HG03108 (cell line): ENCODE measurements at regions not wholly inside any gene's neighbourhood (a gene's known extent, or its start where the extent isn't known, plus 50 kb on each side); places are given as distances from the start of the nearest gene placed in this dataset.
"Not testable (repeated sequence)": the region's sequence is repeated elsewhere in the genome, so short reads cannot be mapped to it uniquely, and the experiment has no call there.

Experiments
- ATAC-seq: cut with Tn5 transposase; IDR thresholded peaks from one replicate; pipeline ENCODE4 v1.9.1; 2021; ENCODE audit warnings: moderate library complexity; ENCODE audit not compliant: unreplicated experiment

- ATAC-seq: no peak
Measured at GRCh38 chr1:103469801-103470200, 55.7 kb upstream of the RNPC3 start.

DNA sequence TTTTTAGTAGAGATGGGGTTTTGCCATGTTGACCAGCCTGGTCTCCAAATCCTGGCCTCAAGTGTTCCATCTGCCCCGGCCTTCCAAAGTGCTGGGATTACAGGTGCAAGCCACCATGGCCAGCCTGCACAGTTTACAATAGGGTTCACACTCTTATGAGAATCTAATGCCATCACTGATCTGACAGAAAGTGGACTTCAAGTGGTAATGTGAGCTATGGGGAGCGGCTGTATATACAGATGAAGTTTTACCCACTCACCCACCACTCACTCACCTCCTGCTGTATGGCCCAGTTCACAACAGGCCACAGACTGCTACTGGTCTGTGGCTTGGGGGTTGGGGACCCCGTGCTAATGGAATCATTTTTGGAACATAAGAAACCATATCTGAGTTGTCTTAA, 58.4 kb upstream of the RNPC3 start:
- no peak for ATAC-seq

- ATAC-seq: no peak
Measured at GRCh38 chr1:103461161-103462105, 64.1 kb upstream of the RNPC3 start.

DNA sequence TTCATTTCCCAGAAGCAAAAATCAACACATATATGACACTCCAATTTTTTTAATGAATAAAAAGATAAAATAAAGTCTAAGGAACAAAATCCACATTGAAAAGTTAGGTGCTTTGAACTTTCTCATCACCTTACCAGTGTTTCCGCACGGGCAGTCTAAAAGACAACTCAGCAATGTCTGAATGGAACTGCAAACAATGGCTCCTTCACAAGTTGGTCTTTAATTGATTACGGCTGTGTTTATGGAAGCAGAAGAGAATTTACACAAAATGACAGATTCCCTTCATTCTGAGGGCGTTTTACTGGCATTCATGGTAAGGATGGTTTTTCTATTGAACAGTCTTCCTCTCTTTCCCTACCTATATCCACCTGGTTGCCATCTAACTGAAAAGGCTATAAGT, 65.0 kb upstream of the RNPC3 start:
- no peak for ATAC-seq

DNA sequence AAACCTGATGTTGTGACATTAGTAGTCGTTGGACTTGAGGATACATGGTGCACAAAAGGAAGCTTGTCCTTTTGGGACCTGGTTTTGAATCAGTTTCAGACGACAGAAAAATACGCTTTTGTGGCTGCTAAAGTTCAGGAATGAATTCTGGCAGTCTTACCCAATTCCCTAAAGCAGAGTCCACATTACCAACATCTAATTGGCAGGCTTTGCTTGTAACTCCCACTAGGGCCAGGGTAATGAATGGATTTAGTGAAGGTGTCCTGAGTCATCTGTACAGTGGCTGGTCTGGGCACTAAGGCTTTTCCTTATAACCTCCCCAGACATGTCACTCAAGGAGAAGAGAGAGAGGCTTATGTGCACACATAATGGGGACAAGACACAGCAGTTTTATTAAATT, 66.2 kb upstream of the RNPC3 start:
- ATAC-seq: no peak

- no peak for ATAC-seq
Measured at GRCh38 chr1:103457886-103458455, 67.5 kb upstream of the RNPC3 start.

GRCh38 chr1:103448560-103448959, 76.9 kb upstream of the RNPC3 start:
- no peak for ATAC-seq

GRCh38 chr1:103447471-103447870, 78.0 kb upstream of the RNPC3 start:
- ATAC-seq: no peak

- no peak for ATAC-seq
Measured at GRCh38 chr1:103441342-103441741, 84.2 kb upstream of the RNPC3 start.

GRCh38 chr1:103436568-103437100, 88.9 kb upstream of the RNPC3 start:
- ATAC-seq: not testable (repeated sequence)

GRCh38 chr1:103435443-103435842, 90.1 kb upstream of the RNPC3 start:
- no peak for ATAC-seq

GRCh38 chr1:103424650-103425049, 100.8 kb upstream of the RNPC3 start:
- ATAC-seq: no peak

GRCh38 chr1:103416681-103417286, 108.7 kb upstream of the RNPC3 start:
- ATAC-seq: no peak

DNA sequence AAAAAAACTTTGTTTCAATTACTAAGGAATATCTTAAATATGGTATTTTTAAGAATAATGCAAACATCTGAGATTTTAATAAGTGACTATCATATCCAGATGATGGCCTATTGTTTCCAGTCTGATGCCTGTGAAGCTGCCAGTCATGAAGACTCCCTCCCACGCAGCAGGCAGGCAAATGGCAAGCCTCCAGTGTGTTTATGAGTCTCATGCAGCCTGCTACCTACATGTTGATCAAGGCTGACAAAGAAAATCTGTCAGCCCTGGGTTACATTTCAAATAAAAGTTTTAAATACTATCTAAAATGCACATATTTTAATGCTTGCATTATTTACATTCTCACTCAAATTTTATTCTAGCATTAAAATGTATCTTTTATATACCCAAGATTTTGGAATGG, 137.6 kb upstream of the RNPC3 start:
- ATAC-seq: no peak

GRCh38 chr1:103373991-103374390, 151.5 kb upstream of the RNPC3 start:
- no peak for ATAC-seq

- no peak for ATAC-seq
Measured at GRCh38 chr1:103372866-103373265, 152.6 kb upstream of the RNPC3 start.

DNA sequence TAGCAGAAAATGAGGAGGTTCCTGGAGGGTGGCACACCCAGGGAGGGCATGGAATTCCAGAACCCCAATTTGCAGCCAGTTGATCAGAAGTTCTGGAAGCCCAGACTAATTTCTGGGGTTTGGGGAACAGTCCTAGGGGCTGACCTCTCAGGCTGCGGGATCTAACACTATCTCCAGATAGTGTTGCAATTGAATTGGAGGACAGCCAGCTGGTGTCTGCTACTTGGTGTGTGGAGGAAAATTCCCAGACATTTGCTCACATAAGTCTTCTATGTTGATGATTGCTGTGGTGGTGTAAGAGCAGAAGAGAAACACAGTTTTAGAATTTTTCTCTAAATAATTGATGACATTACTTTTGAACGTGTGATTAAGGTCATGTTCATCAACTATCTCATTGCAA, 154.3 kb upstream of the RNPC3 start:
- no peak for ATAC-seq

DNA sequence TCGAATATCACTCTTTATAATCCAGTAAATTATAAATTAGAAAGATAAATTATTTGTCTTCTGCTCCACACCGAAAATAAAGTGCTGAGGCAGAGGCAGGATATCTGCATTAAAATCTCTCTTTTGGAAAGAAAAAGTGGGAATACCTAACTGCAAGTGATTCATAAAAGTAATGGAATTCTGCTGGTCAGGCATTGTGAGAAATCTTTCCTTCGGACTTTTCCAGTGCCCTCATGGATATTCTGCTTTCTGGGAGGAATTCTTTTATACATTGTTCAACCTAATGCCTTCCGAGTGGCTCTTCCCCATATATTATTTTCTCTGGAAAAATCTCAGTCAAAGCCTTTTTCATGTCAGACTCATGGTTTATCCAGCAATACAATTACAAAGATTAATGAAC, 158.3 kb upstream of the RNPC3 start:
- no peak for ATAC-seq

DNA sequence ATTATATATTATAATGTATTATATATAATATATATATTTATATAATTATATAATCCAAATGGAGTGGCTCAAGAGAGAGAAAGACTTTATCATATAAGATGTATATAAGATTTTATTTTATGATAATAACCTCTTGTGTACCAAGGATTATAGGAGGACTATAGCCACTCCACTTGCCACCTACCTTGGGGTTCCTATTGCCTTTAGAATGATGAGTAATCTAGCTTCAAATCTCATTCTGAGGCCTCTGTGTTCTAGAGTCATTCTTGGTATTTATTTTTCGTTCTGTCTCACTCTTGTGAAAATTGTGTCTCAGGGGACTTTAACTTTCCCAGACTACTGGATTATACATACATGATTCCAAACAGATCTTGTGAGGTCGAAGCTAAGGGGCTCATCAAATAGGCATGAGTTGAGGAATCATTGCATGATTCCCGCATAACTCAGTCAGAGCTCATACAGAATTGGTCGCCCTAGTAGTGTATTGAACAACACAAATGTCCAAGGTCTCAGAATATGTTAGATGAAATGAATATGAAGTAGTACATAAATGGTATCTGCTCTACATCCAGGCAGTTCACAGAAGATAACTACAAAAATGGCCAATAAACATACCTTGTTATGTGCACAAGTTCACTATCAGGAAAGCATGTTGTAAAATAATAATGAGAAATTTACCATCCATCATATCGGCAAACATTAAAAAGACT, 159.5 kb upstream of the RNPC3 start:
- ATAC-seq: no peak

GRCh38 chr1:103363008-103363365, 162.5 kb upstream of the RNPC3 start:
- no peak for ATAC-seq

DNA sequence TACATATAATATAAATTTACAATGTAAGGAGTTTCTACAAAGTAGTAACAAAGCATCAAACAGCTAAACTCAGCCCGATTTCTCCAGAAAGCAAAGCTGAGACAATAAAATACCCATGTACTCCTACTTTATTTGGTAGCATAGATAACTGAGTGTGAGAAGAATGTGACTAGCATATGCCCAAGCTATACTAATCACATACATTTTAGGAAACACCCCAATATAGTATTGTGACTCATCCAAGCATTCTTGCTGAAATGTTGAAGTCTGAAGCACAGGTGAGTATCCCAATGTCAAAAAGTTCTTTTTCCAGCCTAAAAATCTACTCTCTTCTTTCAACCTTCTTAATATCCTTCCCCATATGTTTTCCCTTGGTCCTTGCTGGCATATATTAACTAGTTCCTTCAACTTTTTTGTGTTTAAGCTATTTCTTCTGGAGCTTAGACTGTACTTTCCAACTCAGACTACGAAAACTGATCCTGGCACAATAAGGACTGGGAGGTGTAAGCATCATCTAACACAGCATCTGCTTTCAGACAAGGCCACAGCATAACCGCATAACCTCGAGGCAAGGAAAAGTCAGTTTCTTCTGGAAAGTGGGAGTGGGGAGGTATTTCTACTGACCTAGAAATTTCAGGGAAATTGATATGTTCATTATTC, 163.0 kb upstream of the RNPC3 start:
- ATAC-seq: no peak
